HG02588 (cell line): ENCODE measurements at regions not wholly inside any gene's neighbourhood (a gene's known extent, or its start where the extent isn't known, plus 50 kb on each side); places are given as distances from the start of the nearest gene placed in this dataset.

ENCODE experiments used
- ATAC-seq: cut with Tn5 transposase; IDR thresholded peaks from one replicate; pipeline ENCODE4 v1.9.1; 2021; ENCODE audit warnings: mild to moderate bottlenecking, moderate library complexity; ENCODE audit not compliant: unreplicated experiment

- ATAC-seq = peak; percentile 94
Observed at GRCh38 chr5:8457187-8458037, 588.5 kb downstream of the MTRR start.

DNA sequence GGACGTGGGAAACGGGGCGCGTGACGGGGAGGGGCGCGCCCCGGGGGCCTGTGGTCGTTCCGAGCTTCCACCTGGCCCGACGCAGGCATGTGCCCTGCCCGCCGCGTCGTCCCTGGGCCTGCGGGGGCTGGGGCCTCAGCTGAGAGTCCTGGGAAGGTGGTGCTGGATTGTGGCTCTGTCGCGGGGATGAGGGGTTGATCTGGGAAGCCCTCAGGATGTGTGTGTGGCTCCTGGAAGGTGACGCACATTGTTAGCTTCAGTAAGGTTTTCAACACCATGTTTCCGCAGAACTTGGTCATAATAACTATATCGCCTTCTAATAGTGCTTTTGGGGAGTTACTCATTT lies 589.1 kb downstream of the MTRR start:
- ATAC-seq = peak; percentile 16

DNA sequence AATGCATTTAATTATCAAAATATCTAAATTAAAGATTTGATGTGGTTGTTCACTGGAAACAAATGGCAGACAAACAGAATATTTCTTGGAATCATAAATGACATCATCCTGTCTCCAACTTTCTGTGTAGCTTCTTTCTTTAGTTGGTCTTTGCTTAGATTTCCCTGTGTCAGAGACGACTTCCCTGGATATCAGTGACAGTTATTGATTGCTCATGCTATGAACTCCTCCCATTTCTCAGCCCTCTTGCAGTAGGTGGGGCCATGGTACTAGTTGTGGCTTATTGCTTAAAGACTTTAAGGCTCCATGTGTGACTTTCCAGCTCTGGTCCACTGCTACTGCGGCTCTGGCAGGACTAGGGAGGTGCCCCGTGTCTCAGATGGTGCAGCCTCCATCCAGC lies 592.6 kb downstream of the MTRR start:
- no peak for ATAC-seq

- no peak for ATAC-seq
Observed at GRCh38 chr5:8462565-8462964, 593.6 kb downstream of the MTRR start.

DNA sequence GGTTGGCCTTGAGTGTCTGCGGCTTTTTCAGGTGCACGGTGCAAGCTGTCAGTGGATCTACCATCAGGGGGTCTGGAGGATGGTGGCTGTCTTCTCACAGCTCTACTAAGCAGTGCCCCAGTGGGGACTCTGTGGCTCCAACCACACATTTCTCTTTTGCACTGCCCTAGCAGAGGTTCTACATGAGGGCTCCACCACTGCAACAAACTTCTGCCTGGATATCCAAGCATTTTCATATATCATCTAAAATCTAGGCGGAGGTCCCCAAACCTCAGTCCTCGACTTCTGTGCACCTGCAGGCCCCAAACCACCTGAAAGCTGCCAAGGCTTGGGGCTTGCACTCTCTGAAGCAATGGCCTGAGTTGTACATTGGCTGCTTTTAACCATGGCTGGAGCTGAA lies 601.5 kb downstream of the MTRR start:
- no peak for ATAC-seq

DNA sequence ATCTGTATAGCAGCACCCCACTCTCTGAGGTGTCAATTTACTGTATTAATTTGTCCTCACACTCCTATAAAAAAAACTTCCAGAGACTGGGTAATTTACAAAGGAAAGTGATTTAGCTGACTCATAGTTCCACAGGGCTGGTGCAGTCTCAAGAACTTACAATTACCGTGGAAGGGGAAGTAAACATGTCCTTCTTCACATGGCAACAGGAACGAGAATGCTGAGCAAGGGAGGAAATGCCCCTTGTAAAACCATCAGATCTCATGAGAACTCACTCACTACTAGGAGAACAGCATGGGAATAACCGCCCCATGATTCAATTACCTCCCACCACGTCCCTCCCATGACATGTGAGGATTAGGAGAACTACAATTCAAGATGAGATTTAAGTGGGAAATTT lies 602.6 kb downstream of the MTRR start:
- no peak for ATAC-seq

GRCh38 chr5:8473016-8473415 lies 604.1 kb downstream of the MTRR start:
- ATAC-seq = no peak

- no peak for ATAC-seq
Observed at GRCh38 chr5:8473827-8474568, 605.0 kb downstream of the MTRR start.

DNA sequence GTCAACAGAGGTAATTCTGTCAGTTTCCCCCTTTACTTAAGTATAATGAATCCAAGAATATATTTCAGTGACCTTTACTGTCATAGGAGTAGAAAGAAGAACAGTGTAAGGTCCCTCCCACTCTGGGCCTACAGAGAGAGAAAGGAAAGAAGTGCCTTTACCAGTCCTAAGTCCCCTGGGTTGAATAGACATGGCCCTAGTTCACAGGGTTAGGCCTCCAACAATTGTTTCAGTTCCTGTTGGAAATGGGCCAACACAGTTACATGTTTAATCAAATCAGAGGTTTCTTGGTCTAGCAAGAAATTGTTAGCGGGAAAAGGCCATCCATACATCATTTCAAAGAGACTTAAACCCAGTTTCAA lies 605.6 kb downstream of the MTRR start:
- no peak for ATAC-seq

GRCh38 chr5:8478326-8478725 lies 609.4 kb downstream of the MTRR start:
- no peak for ATAC-seq

DNA sequence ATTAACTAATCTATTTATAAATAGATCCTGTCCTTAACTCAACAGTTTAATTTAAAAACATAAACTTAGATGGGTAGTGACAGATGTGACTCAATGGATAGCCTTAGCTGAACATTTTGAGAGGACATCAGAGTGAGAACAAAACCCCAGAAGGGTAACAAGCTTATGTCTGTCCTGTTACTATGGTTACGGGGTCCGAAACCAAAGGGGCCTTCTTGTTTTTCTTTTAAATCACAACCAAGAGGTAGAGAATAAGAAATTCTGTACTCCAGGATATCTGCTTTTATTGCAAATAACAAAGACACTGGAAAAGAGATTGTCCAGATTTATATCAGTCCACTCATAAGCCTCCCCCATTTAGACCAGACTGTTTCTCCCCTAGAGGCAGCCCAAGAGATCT lies 612.1 kb downstream of the MTRR start:
- no peak for ATAC-seq

GRCh38 chr5:8491254-8491653 lies 622.3 kb downstream of the MTRR start:
- ATAC-seq = no peak

GRCh38 chr5:8493176-8493575 lies 624.2 kb downstream of the MTRR start:
- ATAC-seq = no peak

DNA sequence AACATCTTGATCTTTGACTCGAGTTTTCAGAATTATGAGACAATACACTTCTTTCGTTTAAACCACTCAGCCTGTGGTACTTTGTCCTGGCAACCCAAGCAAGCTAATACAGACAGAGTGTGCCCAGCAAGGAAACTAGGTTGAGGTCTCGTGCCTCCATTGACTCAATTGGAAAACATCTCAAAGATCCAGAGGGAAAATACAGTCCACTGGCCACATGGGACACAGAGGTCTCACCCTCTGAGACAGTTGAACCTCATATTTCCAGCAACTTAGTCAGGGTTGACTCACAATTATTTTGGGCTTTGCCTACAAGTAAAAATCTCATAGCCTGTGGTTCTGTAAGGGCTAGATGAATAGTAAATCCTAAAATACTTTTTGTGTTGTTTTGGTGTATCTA lies 631.5 kb downstream of the MTRR start:
- no peak for ATAC-seq

- ATAC-seq = no peak
Observed at GRCh38 chr5:8505196-8505595, 636.2 kb downstream of the MTRR start.

- ATAC-seq = no peak
Observed at GRCh38 chr5:8508231-8508630, 639.3 kb downstream of the MTRR start.

- no peak for ATAC-seq
Observed at GRCh38 chr5:8516356-8516755, 647.4 kb downstream of the MTRR start.

GRCh38 chr5:8517456-8517855 lies 648.5 kb downstream of the MTRR start:
- ATAC-seq = no peak

GRCh38 chr5:8520917-8521316 lies 652.0 kb downstream of the MTRR start:
- ATAC-seq = no peak

- ATAC-seq = no peak
Observed at GRCh38 chr5:8521991-8522390, 653.0 kb downstream of the MTRR start.

DNA sequence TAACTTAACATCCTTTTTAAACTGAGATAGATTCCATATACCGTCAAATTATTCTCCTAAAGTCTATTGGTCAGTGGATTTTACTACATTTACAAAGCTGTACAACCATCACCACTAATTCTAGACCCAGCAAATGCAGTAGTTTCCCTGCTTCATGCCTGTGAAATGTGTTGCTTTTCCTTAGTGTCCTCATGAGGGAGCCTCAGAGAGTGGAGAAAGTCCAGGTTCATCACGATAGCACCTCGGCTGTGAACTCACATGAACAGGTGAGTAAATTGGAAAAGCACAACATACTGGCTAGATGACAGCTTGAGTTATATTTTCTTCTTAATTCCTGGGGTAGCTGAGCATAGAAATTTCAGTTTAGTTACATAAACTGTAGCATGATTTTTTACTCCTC lies 653.7 kb downstream of the MTRR start:
- ATAC-seq = no peak

- no peak for ATAC-seq
Observed at GRCh38 chr5:8523501-8523900, 654.6 kb downstream of the MTRR start.

DNA sequence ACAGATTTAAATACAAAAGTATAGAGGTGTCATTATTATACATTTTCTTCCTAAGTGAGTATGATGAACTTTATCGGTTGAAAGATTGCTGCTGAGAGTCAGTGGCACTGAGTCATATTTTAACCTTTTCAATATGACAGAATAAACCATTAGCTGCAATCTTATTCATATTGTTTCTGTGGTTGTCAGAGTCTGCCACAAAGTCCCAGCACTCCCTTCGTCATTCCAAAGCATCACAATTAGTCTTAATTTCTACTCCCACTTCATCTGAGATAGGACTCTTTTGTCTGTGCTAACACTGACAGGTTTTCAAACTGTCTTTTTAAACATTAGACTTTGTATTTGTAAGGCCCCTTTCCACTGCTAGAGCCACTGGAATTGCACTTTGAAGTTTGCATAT lies 656.9 kb downstream of the MTRR start:
- no peak for ATAC-seq
